Astrocyte of the spinal cord (primary cell): ENCODE measurements at regions not wholly inside any gene's neighbourhood (a gene's known extent, or its start where the extent isn't known, plus 50 kb on each side); places are given as distances from the start of the nearest gene placed in this dataset.
"Not testable (repeated sequence)": the region's sequence is repeated elsewhere in the genome, so short reads cannot be mapped to it uniquely, and the experiment has no call there.

Experiments used
- DNase-seq: peaks from one replicate; pipeline ENCODE4 v3.0.0; 2011; ENCODE audit warnings: low read depth, low spot score
- H3K4me3 ChIP-seq: 2 replicates; pipeline ENCODE4 v1.5.1; 2011; ENCODE audit warnings: low read depth, mild to moderate bottlenecking, low read length, moderate library complexity
- in situ Hi-C: cut with HindIII; loops from 2 replicates; pipeline ENCODE4 v1.10.0; 2017; ENCODE audit warnings: low sequenced_read_pairs
- TF ChIP-seq, protein P1 (sequence below): IDR thresholded peaks from 2 replicates; pipeline ENCODE4 v1.5.1; 2012; ENCODE audit warnings: low read depth, mild to moderate bottlenecking, low read length, inconsistent platforms

DNA sequence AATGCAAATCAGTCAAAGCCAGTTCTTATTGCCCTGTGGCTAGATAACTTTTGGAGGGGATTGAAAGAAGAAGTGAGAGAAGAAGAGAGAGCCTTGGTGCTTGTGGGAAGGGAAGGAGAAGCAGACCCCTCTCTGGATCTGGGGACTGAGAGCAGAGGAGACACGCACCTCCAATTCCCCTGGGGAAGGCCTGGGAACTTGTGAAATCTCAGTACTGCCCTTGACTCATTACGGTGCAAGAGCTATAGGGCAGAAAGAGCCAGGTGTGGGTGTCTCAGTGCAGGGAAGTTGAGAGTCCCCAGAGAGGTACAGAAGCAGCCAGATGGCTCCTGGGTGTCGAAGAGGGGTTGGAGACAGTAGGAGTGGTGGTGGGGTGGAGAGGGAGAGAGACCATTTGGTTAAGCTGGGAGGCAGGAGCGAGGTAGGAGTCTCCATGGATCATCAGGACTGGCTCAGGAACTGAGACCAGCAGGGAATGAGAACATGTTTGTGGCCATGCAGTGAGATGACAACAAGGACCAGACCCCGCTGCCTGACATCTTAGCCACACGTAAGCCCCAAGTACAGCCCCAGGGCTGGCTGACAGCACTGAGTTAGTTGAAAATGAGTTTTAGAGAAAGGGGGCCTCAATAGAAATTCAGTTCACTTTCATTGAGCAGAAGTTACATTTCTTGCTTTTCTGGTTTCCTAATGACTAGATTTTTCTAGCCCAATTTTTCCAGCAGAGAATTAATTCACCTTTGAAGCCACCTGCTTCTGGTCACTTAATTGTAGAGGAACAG lies 238.2 kb downstream of the BUB3 start:
- no peak overlapping the region for H3K4me3 ChIP-seq
- no peak for DNase-seq
- in situ Hi-C loops, result no loop called here

GRCh38 chr10:123393170-123393569 lies 239.0 kb downstream of the BUB3 start:
- DNase-seq, result no peak
- H3K4me3 ChIP-seq, result no peak overlapping the region
- in situ Hi-C loops, result no loop called here
- TF ChIP-seq, protein P1, sequence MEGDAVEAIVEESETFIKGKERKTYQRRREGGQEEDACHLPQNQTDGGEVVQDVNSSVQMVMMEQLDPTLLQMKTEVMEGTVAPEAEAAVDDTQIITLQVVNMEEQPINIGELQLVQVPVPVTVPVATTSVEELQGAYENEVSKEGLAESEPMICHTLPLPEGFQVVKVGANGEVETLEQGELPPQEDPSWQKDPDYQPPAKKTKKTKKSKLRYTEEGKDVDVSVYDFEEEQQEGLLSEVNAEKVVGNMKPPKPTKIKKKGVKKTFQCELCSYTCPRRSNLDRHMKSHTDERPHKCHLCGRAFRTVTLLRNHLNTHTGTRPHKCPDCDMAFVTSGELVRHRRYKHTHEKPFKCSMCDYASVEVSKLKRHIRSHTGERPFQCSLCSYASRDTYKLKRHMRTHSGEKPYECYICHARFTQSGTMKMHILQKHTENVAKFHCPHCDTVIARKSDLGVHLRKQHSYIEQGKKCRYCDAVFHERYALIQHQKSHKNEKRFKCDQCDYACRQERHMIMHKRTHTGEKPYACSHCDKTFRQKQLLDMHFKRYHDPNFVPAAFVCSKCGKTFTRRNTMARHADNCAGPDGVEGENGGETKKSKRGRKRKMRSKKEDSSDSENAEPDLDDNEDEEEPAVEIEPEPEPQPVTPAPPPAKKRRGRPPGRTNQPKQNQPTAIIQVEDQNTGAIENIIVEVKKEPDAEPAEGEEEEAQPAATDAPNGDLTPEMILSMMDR, result no peak

More for the DNA sequence above, 238.2 kb downstream of the BUB3 start:
- TF ChIP-seq, protein P1, result no peak

DNA sequence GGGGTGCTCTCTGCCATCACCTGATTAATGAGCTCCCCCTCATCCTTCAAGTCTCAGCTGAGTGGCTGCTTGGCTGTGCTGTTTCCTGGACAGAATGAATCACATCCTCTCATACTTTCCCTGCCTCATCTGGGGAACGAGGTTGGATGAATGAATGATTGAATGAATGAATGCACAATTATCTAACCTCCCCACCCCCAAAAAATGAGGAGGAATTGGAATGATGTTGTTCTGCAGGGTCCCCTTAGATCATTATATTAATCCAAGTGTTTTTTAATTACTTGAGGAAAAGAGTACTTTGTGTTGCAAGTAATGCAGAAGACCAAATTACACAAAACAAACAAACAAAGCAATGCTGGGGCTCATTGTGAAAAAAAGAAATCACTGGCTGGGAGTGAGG lies 240.2 kb downstream of the BUB3 start:
- DNase-seq, result no peak
- no peak overlapping the region for H3K4me3 ChIP-seq
- in situ Hi-C loops, result no loop called here
- TF ChIP-seq, protein P1, result no peak

- DNase-seq, in situ Hi-C loops, H3K4me3 ChIP-seq: not testable (repeated sequence)
Observed at GRCh38 chr10:123395234-123395633, 241.0 kb downstream of the BUB3 start.

DNA sequence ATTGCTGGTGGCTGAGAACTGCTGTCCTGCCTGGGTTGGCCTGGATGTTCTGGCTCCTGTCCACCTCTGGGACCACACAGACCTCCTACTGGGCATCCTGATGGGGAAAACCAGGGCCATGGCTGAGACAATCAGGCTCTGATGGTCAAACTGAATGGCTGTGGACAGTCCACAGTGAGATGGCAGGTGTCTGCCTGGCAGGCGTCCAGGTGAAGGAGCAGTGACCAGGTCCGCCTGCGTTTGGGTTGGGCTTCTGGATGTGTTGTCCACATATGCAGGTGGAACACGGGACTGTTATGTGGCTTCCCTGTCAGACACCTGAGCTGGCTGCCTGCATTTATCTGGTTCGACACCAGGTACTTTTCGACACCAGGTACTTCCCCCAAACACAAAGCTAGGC lies 241.7 kb downstream of the BUB3 start:
- H3K4me3 ChIP-seq, result no peak overlapping the region
- TF ChIP-seq, protein P1, result no peak
- no peak for DNase-seq
- in situ Hi-C loops, result no loop called here

DNA sequence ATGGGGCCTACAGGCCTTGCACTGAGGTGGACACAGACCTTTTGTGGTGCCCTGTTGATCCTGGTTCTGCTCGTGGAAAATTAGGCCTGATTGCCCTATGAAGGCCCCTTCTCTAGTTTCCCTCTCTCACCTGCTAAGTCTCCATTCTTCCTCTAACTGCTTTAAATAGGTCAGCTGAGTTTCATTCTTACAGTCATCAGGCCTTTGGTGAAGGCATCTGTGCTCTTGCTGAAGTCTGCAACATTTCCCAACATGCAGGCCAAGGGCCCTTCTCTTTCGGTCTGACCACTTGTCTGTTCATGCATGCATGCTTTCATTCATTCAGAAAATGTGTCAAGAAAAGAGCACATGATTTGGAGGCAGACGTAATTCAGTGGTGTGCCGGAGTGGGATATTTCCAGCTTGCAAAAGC lies 244.0 kb downstream of the BUB3 start:
- no peak for DNase-seq
- in situ Hi-C loops, result no loop called here
- TF ChIP-seq, protein P1, result no peak
- H3K4me3 ChIP-seq, result no peak overlapping the region

DNA sequence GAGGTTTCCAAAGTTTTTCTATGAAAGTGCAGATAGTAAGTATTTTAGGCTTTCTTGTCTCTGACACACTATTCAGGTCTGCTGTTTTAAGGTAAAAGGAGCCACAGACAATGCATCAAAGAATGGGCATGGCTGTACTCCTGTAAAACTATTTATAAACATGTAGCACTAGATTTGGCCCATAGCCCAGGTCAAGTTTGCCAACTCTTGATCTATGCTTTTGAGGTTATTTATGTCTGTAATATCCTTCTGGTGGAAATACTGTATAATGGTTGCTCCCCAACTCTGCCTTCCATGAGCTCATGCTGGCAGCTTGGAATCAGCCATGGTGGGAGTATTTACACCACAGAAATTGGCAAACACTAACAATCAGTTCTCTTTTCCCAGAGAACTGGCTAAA lies 244.6 kb downstream of the BUB3 start:
- in situ Hi-C loops, result no loop called here
- TF ChIP-seq, protein P1, result no peak

More for the DNA sequence above, 244.6 kb downstream of the BUB3 start:
- no peak overlapping the region for H3K4me3 ChIP-seq
- DNase-seq, result no peak
